HG02870 (cell line): ENCODE measurements at regions not wholly inside any gene's neighbourhood (a gene's known extent, or its start where the extent isn't known, plus 50 kb on each side); places are given as distances from the start of the nearest gene placed in this dataset.
A peak's percentile ranks its signal among the peaks of the same experiment; 100 is the strongest.
"Not testable (repeated sequence)": the region's sequence is repeated elsewhere in the genome, so short reads cannot be mapped to it uniquely, and the experiment has no call there.

ENCODE experiments used
- ATAC-seq: cut with Tn5 transposase; IDR thresholded peaks from one replicate; pipeline ENCODE4 v1.9.1; 2021; ENCODE audit warnings: mild to moderate bottlenecking, moderate library complexity; ENCODE audit not compliant: unreplicated experiment

- not testable (repeated sequence) for ATAC-seq
These were observed 139.0 kb upstream of the NUDT4 start for GRCh38 chr12:93238512-93239262.

GRCh38 chr12:93239789-93240188, 137.9 kb upstream of the NUDT4 start:
- ATAC-seq: not testable (repeated sequence)

GRCh38 chr12:93242154-93242972, 135.4 kb upstream of the NUDT4 start:
- ATAC-seq: no peak

- ATAC-seq: no peak
These were observed 134.4 kb upstream of the NUDT4 start for GRCh38 chr12:93243382-93243688.

GRCh38 chr12:93243689-93244513, 133.8 kb upstream of the NUDT4 start:
- no peak for ATAC-seq

- ATAC-seq: peak; percentile 36
These were observed 133.1 kb upstream of the NUDT4 start for GRCh38 chr12:93244514-93245077.

- peak; percentile 87 for ATAC-seq
These were observed 132.2 kb upstream of the NUDT4 start for GRCh38 chr12:93245543-93245942.

GRCh38 chr12:93247313-93247991, 130.3 kb upstream of the NUDT4 start:
- ATAC-seq: no peak

GRCh38 chr12:93252221-93252620, 125.5 kb upstream of the NUDT4 start:
- ATAC-seq: no peak

GRCh38 chr12:93254911-93255310, 122.8 kb upstream of the NUDT4 start:
- ATAC-seq: no peak

GRCh38 chr12:93256256-93256969, 121.3 kb upstream of the NUDT4 start:
- no peak for ATAC-seq

GRCh38 chr12:93261505-93262094, 116.1 kb upstream of the NUDT4 start:
- ATAC-seq: no peak

- ATAC-seq: no peak
These were observed 104.7 kb upstream of the NUDT4 start for GRCh38 chr12:93272997-93273396.

- no peak for ATAC-seq
These were observed 103.7 kb upstream of the NUDT4 start for GRCh38 chr12:93273834-93274564.

GRCh38 chr12:93274937-93275336, 102.8 kb upstream of the NUDT4 start:
- ATAC-seq: no peak

- no peak for ATAC-seq
These were observed 102.1 kb upstream of the NUDT4 start for GRCh38 chr12:93275589-93275988.

GRCh38 chr12:93279565-93280412, 97.9 kb upstream of the NUDT4 start:
- no peak for ATAC-seq

GRCh38 chr12:93287149-93287548, 90.6 kb upstream of the NUDT4 start:
- no peak for ATAC-seq
